Peyer's patch (tissue), 4 donors: ENCODE measurements at regions not wholly inside any gene's neighbourhood (a gene's known extent, or its start where the extent isn't known, plus 50 kb on each side); places are given as distances from the start of the nearest gene placed in this dataset.

Source experiments
- DNase-seq, 3 donors: peaks; one replicate each; pipeline ENCODE4 v3.0.0-alpha.2; 2017 to 2019
- H3K27ac ChIP-seq, 4 donors: fragments of 200-600 bp; sonication (generic); one replicate each; pipeline ENCODE4 v1.5.1; 2016 to 2019
- H3K27me3 ChIP-seq, 2 donors: fragments of 200-600 bp; sonication (generic); one replicate each; pipeline ENCODE4 v1.5.1; 2019
- H3K36me3 ChIP-seq, 3 donors: fragments of 200-600 bp; sonication (generic); one replicate each; pipeline ENCODE4 v1.5.1; 2016 to 2019
- H3K4me1 ChIP-seq, 4 donors: fragments of 200-600 bp; sonication (generic); one replicate each; pipeline ENCODE4 v1.5.1; 2016 to 2019
- H3K4me3 ChIP-seq, 4 donors: fragments of 200-600 bp; sonication (generic); 1 replicate in 3 of 4; 2 replicates in 1 of 4; pipeline ENCODE4 v1.5.1; 2016 to 2019; ENCODE audit warnings: mild to moderate bottlenecking in 1 of 4
- H3K9me3 ChIP-seq, 4 donors: fragments of 200-600 bp; sonication (generic); one replicate each; pipeline ENCODE4 v1.5.1; 2016 to 2019; ENCODE audit warnings: mild to moderate bottlenecking in 1 of 4
- CTCF ChIP-seq, 6 experiments: fragments of 450-650 bp in 4 of 6; fragments of 200-600 bp in 2 of 6; sonication (generic) in 1 of 6; IDR thresholded peaks; one replicate each; pipeline ENCODE4 v1.5.1; 2017 to 2019; ENCODE audit warnings: antibody characterized with exemption in 6 of 6, mild to moderate bottlenecking in 3 of 6, moderate library complexity in 1 of 6
- POLR2A ChIP-seq, 2 donors: fragments of 450-650 bp; IDR thresholded peaks; one replicate each; pipeline ENCODE4 v1.5.1; 2017; ENCODE audit warnings: antibody characterized with exemption in 2 of 2, mild to moderate bottlenecking in 2 of 2, moderate library complexity in 2 of 2

GRCh38 chr5:40312205-40312604, 367.5 kb upstream of the PTGER4 start:
- no peak for TF ChIP-seq CTCF (IDR thresholded peaks at IDR 0.05)
- TF ChIP-seq POLR2A (IDR thresholded peaks at IDR 0.05), result no peak

GRCh38 chr5:40309851-40310250, 369.9 kb upstream of the PTGER4 start:
- H3K27ac ChIP-seq, result no peak overlapping the region
- no peak overlapping the region for H3K4me3 ChIP-seq
- TF ChIP-seq POLR2A (IDR thresholded peaks at IDR 0.05) (no peak), CTCF (IDR thresholded peaks at IDR 0.05) (no peak)
- H3K27me3 ChIP-seq, result no peaks in the 10 kb centered on the region
- no peak for DNase-seq
- H3K36me3 ChIP-seq, result no peaks in the 10 kb centered on the region
- H3K4me1 ChIP-seq, result no peaks in the 10 kb centered on the region
- no peaks in the 10 kb centered on the region for H3K9me3 ChIP-seq

More at GRCh38 chr5:40312205-40312604, 367.5 kb upstream of the PTGER4 start:
- Histone ChIP-seq H3K4me1 (no peaks in the 10 kb centered on the region), H3K9me3 (no peaks in the 10 kb centered on the region), H3K27ac (no peak overlapping the region), H3K4me3 (no peak overlapping the region), H3K36me3 (no peaks in the 10 kb centered on the region), H3K27me3 (no peaks in the 10 kb centered on the region)
- no peak for DNase-seq

- TF ChIP-seq CTCF (IDR thresholded peaks at IDR 0.05) (no peak), POLR2A (IDR thresholded peaks at IDR 0.05) (no peak)
- H3K27ac ChIP-seq, result no peak overlapping the region
- H3K9me3 ChIP-seq, result no peaks in the 10 kb centered on the region
- no peaks in the 10 kb centered on the region for H3K27me3 ChIP-seq
- no peaks in the 10 kb centered on the region for H3K4me1 ChIP-seq
- no peaks in the 10 kb centered on the region for H3K36me3 ChIP-seq
- DNase-seq, result no peak
- H3K4me3 ChIP-seq, result no peak overlapping the region
Measured at GRCh38 chr5:40308867-40309266, 370.8 kb upstream of the PTGER4 start.

- H3K36me3 ChIP-seq, result no peaks in the 10 kb centered on the region
- no peaks in the 10 kb centered on the region for H3K27me3 ChIP-seq
- DNase-seq, result no peak
- no peaks in the 10 kb centered on the region for H3K9me3 ChIP-seq
- TF ChIP-seq CTCF (IDR thresholded peaks at IDR 0.05), result no peak
- no peak for TF ChIP-seq POLR2A (IDR thresholded peaks at IDR 0.05)
- no peak overlapping the region for H3K4me3 ChIP-seq
- no peak overlapping the region for H3K27ac ChIP-seq
- H3K4me1 ChIP-seq, result no peaks in the 10 kb centered on the region
Measured at GRCh38 chr5:40307920-40308319, 371.8 kb upstream of the PTGER4 start.

- H3K9me3 ChIP-seq, result no peaks in the 10 kb centered on the region
- TF ChIP-seq CTCF (IDR thresholded peaks at IDR 0.05) (no peak), POLR2A (IDR thresholded peaks at IDR 0.05) (no peak)
- H3K27me3 ChIP-seq, result no peaks in the 10 kb centered on the region
- H3K4me1 ChIP-seq, result no peaks in the 10 kb centered on the region
- no peak overlapping the region for H3K4me3 ChIP-seq
- no peak overlapping the region for H3K27ac ChIP-seq
- no peaks in the 10 kb centered on the region for H3K36me3 ChIP-seq
- no peak for DNase-seq
Measured at GRCh38 chr5:40306869-40307487, 372.7 kb upstream of the PTGER4 start.

GRCh38 chr5:40292006-40292405, 387.7 kb upstream of the PTGER4 start:
- H3K4me1 ChIP-seq, result no peaks in the 10 kb centered on the region
- no peaks in the 10 kb centered on the region for H3K36me3 ChIP-seq
- H3K9me3 ChIP-seq, result no peaks in the 10 kb centered on the region
- no peaks in the 10 kb centered on the region for H3K27me3 ChIP-seq
- no peak for TF ChIP-seq POLR2A (IDR thresholded peaks at IDR 0.05)
- no peak for DNase-seq
- H3K27ac ChIP-seq, result no peak overlapping the region
- H3K4me3 ChIP-seq, result no peak overlapping the region
